ENCODE measurements at regions not wholly inside any gene's neighbourhood (a gene's known extent, or its start where the extent isn't known, plus 50 kb on each side); places are given as distances from the start of the nearest gene placed in this dataset.

- TF ChIP-seq CTCF (IDR thresholded peaks at IDR 0.05; ENCODE audit: low read depth, low read length) = no peak
- DNase-seq (ENCODE audit: extremely low read depth, low read depth) = no peak
Measured at GRCh38 chr4:136097676-136098075, 1434.6 kb downstream of the PCDH18 start.

- no peak for TF ChIP-seq CTCF (IDR thresholded peaks at IDR 0.05; ENCODE audit: low read depth, low read length)
- DNase-seq (ENCODE audit: extremely low read depth, low read depth) = no peak
Measured at GRCh38 chr4:136088211-136088867, 1444.0 kb downstream of the PCDH18 start.

- TF ChIP-seq CTCF (IDR thresholded peaks at IDR 0.05; ENCODE audit: low read depth, low read length) = no peak
- no peak for DNase-seq (ENCODE audit: extremely low read depth, low read depth)
Measured at GRCh38 chr4:136078976-136079375, 1453.3 kb downstream of the PCDH18 start.

- TF ChIP-seq CTCF (IDR thresholded peaks at IDR 0.05; ENCODE audit: low read depth, low read length) = no peak
- DNase-seq (ENCODE audit: extremely low read depth, low read depth) = no peak
Measured at GRCh38 chr4:136056748-136057147, 1475.5 kb downstream of the PCDH18 start.

- no peak for TF ChIP-seq CTCF (IDR thresholded peaks at IDR 0.05; ENCODE audit: low read depth, low read length)
- no peak for DNase-seq (ENCODE audit: extremely low read depth, low read depth)
Measured at GRCh38 chr4:136055360-136055759, 1476.9 kb downstream of the PCDH18 start.

- no peak for TF ChIP-seq CTCF (IDR thresholded peaks at IDR 0.05; ENCODE audit: low read depth, low read length)
- peak; percentile 79 for DNase-seq (ENCODE audit: extremely low read depth, low read depth)
Measured at GRCh38 chr4:136036744-136037143, 1495.5 kb downstream of the PCDH18 start.

- DNase-seq (ENCODE audit: extremely low read depth, low read depth) = no peak
- no peak for TF ChIP-seq CTCF (IDR thresholded peaks at IDR 0.05; ENCODE audit: low read depth, low read length)
Measured at GRCh38 chr4:136032391-136032790, 1499.9 kb downstream of the PCDH18 start.

Data from AG09319 (cell line).